ENCODE measurements at regions not wholly inside any gene's neighbourhood (a gene's known extent, or its start where the extent isn't known, plus 50 kb on each side); places are given as distances from the start of the nearest gene placed in this dataset.

- no peak for TF ChIP-seq CTCF (IDR thresholded peaks at IDR 0.05; ENCODE audit: low read length)
- TF ChIP-seq EZH2 (IDR thresholded peaks at IDR 0.05; ENCODE audit: borderline replicate concordance, low read length) = no peak
Observed at GRCh38 chr7:97639036-97639435, 92.8 kb upstream of the TAC1 start.

Data from OCI-LY1 (cell line).